Adrenal gland (tissue), 5 donors: ENCODE measurements at regions not wholly inside any gene's neighbourhood (a gene's known extent, or its start where the extent isn't known, plus 50 kb on each side); places are given as distances from the start of the nearest gene placed in this dataset.

Experiments used
- CTCF ChIP-seq, 6 experiments: fragments of 450-650 bp in 4 of 6; fragments of 200-600 bp in 2 of 6; sonication (generic) in 1 of 6; IDR thresholded peaks; 1 replicate in 5 of 6; 2 replicates in 1 of 6; pipeline versions ENCODE4 v1.5.1 to v1.8.0; 2016 to 2021; ENCODE audit warnings: antibody characterized with exemption in 6 of 6, mild to moderate bottlenecking in 2 of 6, moderate library complexity in 1 of 6
- POLR2A ChIP-seq, 2 donors: fragments of 450-650 bp; IDR thresholded peaks; one replicate each; pipeline ENCODE4 v1.6.1; 2017; ENCODE audit warnings: antibody characterized with exemption in 2 of 2, mild to moderate bottlenecking in 2 of 2, moderate library complexity in 1 of 2
- donor health status: DM: no; HTN: no; CAD: no.

GRCh38 chr13:76398425-76398824, 487.8 kb downstream of the KCTD12 start:
- TF ChIP-seq POLR2A (IDR thresholded peaks at IDR 0.05) (no peak), CTCF (IDR thresholded peaks at IDR 0.05) (no peak)
